Gastrocnemius medialis (tissue), 4 donors: ENCODE measurements at regions not wholly inside any gene's neighbourhood (a gene's known extent, or its start where the extent isn't known, plus 50 kb on each side); places are given as distances from the start of the nearest gene placed in this dataset.

Experiments
- POLR2A ChIP-seq, 2 donors: fragments of 450-650 bp; IDR thresholded peaks; one replicate each; pipeline ENCODE4 v1.6.1; 2017; ENCODE audit warnings: antibody characterized with exemption in 2 of 2, mild to moderate bottlenecking in 2 of 2, moderate library complexity in 2 of 2
- TF ChIP-seq, protein P1 (sequence below), 5 experiments: fragments of 450-650 bp in 3 of 5; fragments of 200-600 bp in 2 of 5; sonication (generic) in 2 of 5; IDR thresholded peaks in 4 of 5; conservative IDR thresholded peaks in 1 of 5; 1 replicate in 4 of 5; 2 replicates in 1 of 5; pipeline ENCODE4 v1.5.1; 2016 to 2019; ENCODE audit warnings: antibody characterized with exemption in 5 of 5, mild to moderate bottlenecking in 3 of 5, moderate library complexity in 3 of 5

DNA sequence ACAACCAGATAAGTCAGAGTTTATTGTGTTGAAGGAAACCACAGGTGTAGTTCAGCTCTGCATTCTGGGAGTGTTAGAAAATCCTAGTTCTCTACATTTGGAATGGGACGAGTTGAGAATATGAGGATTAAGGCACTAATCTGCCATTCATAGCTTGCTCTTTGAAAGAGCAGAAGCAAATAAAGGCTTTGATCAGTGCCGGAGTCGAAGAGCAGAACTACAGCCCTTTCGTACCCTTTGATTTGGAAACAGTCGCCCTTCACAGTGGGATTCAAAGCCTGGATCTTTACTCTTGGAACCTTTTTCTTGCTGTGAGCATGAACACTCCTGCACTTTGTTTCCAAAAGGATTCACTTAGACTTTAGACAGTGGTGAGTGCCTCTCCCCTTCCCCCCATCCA lies 523.9 kb upstream of the POU3F2 start:
- TF ChIP-seq, protein P1, sequence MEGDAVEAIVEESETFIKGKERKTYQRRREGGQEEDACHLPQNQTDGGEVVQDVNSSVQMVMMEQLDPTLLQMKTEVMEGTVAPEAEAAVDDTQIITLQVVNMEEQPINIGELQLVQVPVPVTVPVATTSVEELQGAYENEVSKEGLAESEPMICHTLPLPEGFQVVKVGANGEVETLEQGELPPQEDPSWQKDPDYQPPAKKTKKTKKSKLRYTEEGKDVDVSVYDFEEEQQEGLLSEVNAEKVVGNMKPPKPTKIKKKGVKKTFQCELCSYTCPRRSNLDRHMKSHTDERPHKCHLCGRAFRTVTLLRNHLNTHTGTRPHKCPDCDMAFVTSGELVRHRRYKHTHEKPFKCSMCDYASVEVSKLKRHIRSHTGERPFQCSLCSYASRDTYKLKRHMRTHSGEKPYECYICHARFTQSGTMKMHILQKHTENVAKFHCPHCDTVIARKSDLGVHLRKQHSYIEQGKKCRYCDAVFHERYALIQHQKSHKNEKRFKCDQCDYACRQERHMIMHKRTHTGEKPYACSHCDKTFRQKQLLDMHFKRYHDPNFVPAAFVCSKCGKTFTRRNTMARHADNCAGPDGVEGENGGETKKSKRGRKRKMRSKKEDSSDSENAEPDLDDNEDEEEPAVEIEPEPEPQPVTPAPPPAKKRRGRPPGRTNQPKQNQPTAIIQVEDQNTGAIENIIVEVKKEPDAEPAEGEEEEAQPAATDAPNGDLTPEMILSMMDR (IDR thresholded peaks at IDR 0.05 in 4 of 5, conservative IDR thresholded peaks at IDR 0.05 in 1 of 5): no peak
- no peak for TF ChIP-seq POLR2A (IDR thresholded peaks at IDR 0.05)
